CD4-positive, CD25-positive, alpha-beta regulatory T cell (primary cell): ENCODE measurements at regions not wholly inside any gene's neighbourhood (a gene's known extent, or its start where the extent isn't known, plus 50 kb on each side); places are given as distances from the start of the nearest gene placed in this dataset.
"Not testable (repeated sequence)": the region's sequence is repeated elsewhere in the genome, so short reads cannot be mapped to it uniquely, and the experiment has no call there.

Experiments used
- ATAC-seq, 2 donors: fragments of 150-1000 bp; cut with Tn5 transposase; one replicate each; pipeline ENCODE4 v1.10.0; 2021; ENCODE audit warnings: low read depth in 2 of 2, moderate number of reproducible peaks in 2 of 2, moderate library complexity in 1 of 2
- DNase-seq, 3 donors: peaks; one replicate each; pipeline versions ENCODE4 v3.0.0 to v3.0.0-alpha.2; 2012 to 2022; ENCODE audit warnings: mixed read lengths in 1 of 3
- H3K27ac ChIP-seq: one replicate; pipeline ENCODE4 v1.7.0; 2013; ENCODE audit warnings: mild to moderate bottlenecking, low read length; ENCODE audit not compliant: insufficient read depth, poor library complexity, severe bottlenecking
- H3K27me3 ChIP-seq: one replicate; pipeline ENCODE4 v1.7.0; 2013; ENCODE audit warnings: low read length; ENCODE audit not compliant: control insufficient read depth, insufficient read depth
- H3K36me3 ChIP-seq: one replicate; pipeline ENCODE4 v1.7.0; 2013; ENCODE audit warnings: mild to moderate bottlenecking, low read length, moderate library complexity; ENCODE audit not compliant: control insufficient read depth, insufficient read depth
- H3K4me1 ChIP-seq: 2 replicates; pipeline ENCODE4 v1.7.0; 2013; ENCODE audit warnings: mild to moderate bottlenecking, low read length; ENCODE audit not compliant: insufficient read depth, control insufficient read depth, poor library complexity, severe bottlenecking
- H3K4me3 ChIP-seq: one replicate; pipeline ENCODE4 v1.7.0; 2013; ENCODE audit warnings: low read depth, mild to moderate bottlenecking, low read length, moderate library complexity
- H3K9me3 ChIP-seq, 2 experiments: 1 replicate in 1 of 2; 2 replicates in 1 of 2; pipeline ENCODE4 v1.7.0; 2013; ENCODE audit warnings: low read length in 2 of 2, mild to moderate bottlenecking in 1 of 2, moderate library complexity in 1 of 2; ENCODE audit not compliant: control insufficient read depth in 2 of 2
- H3K27ac Mint-ChIP-seq, 3 donors: one replicate each; pipeline ENCODE4 v1.8.0; 2020 to 2022; ENCODE audit warnings: mild to moderate bottlenecking in 3 of 3, mixed read lengths in 3 of 3, moderate library complexity in 2 of 3
- H3K27me3 Mint-ChIP-seq: one replicate; pipeline ENCODE4 v1.8.0; 2022; ENCODE audit warnings: mild to moderate bottlenecking, mixed read lengths
- H3K36me3 Mint-ChIP-seq: one replicate; pipeline ENCODE4 v1.8.0; 2020; ENCODE audit warnings: mixed read lengths
- H3K4me1 Mint-ChIP-seq, 4 donors: one replicate each; pipeline ENCODE4 v1.8.0; 2020 to 2022; ENCODE audit warnings: mixed read lengths in 4 of 4, mild to moderate bottlenecking in 1 of 4
- H3K4me3 Mint-ChIP-seq, 4 donors: one replicate each; pipeline ENCODE4 v1.8.0; 2020 to 2022; ENCODE audit warnings: mild to moderate bottlenecking in 4 of 4, mixed read lengths in 4 of 4, moderate library complexity in 3 of 4
- H3K9me3 Mint-ChIP-seq, 7 donors: one replicate each; pipeline ENCODE4 v1.8.0; 2020 to 2022; ENCODE audit warnings: mixed read lengths in 7 of 7, mild to moderate bottlenecking in 3 of 7, moderate library complexity in 2 of 7

GRCh38 chr7:68627247-68627864 lies 970.9 kb upstream of the AUTS2 start:
- no peaks in the 10 kb centered on the region for H3K27me3 ChIP-seq
- no peaks in the 10 kb centered on the region for H3K4me1 ChIP-seq
- no peak for ATAC-seq
- no peak for DNase-seq
- Mint-ChIP-seq H3K27ac (no peak overlapping the region), H3K4me3 (no peak overlapping the region), H3K27me3 (no peaks in the 10 kb centered on the region), H3K9me3 (peaks cover 4 to 22% (median 12%) of the 10 kb centered on the region in 7 donors), H3K36me3 (no peaks in the 10 kb centered on the region), H3K4me1 (no peaks in the 10 kb centered on the region)
- H3K27ac ChIP-seq, result no peak overlapping the region
- H3K4me3 ChIP-seq, result no peak overlapping the region
- no peaks in the 10 kb centered on the region for H3K36me3 ChIP-seq
- H3K9me3 ChIP-seq, result peaks cover 0 to 7% of the 10 kb centered on the region in 2 experiments

GRCh38 chr7:68630914-68631313 lies 967.4 kb upstream of the AUTS2 start:
- not testable (repeated sequence) for H3K27me3 Mint-ChIP-seq, H3K4me1 Mint-ChIP-seq, H3K4me3 ChIP-seq, H3K27ac Mint-ChIP-seq, H3K27me3 ChIP-seq, ATAC-seq, H3K9me3 ChIP-seq, DNase-seq, H3K4me1 ChIP-seq, H3K36me3 Mint-ChIP-seq, H3K27ac ChIP-seq, H3K4me3 Mint-ChIP-seq, H3K36me3 ChIP-seq
- peaks cover 7 to 24% (median 15%) of the 10 kb centered on the region in 7 donors for H3K9me3 Mint-ChIP-seq

GRCh38 chr7:68640103-68640502 lies 958.2 kb upstream of the AUTS2 start:
- Histone ChIP-seq H3K27ac (no peak overlapping the region), H3K27me3 (no peaks in the 10 kb centered on the region), H3K9me3 (peaks cover 0 to 5% of the 10 kb centered on the region in 2 experiments), H3K4me3 (no peak overlapping the region), H3K4me1 (no peaks in the 10 kb centered on the region), H3K36me3 (no peaks in the 10 kb centered on the region)
- no peak overlapping the region for H3K4me3 Mint-ChIP-seq
- DNase-seq, result no peak
- no peak overlapping the region for H3K27ac Mint-ChIP-seq
- peaks cover 3 to 13% (median 6%) of the 10 kb centered on the region in 7 donors for H3K9me3 Mint-ChIP-seq
- no peaks in the 10 kb centered on the region for H3K36me3 Mint-ChIP-seq
- H3K27me3 Mint-ChIP-seq, result no peaks in the 10 kb centered on the region
- H3K4me1 Mint-ChIP-seq, result no peaks in the 10 kb centered on the region
- ATAC-seq, result no peak

DNA sequence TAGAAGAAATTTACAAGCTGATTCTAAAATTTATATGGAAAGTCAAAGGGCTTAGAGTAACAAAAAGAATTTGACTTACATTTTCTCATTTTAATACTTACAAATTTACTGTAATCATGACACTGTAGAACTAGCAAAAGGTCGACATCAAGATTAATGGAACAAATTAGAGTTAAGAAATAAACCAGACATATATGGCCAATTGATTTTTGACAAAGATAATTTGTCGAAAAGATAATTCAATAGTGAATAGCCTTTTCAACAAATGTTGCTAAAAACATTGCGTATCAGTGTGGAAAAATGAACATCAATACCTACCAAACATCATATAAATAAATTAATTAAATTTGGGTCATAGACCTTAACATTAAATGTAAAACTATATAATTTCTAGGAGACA lies 955.5 kb upstream of the AUTS2 start:
- Histone ChIP-seq H3K27ac (no peak overlapping the region), H3K36me3 (no peaks in the 10 kb centered on the region), H3K4me1 (no peaks in the 10 kb centered on the region), H3K4me3 (no peak overlapping the region), H3K27me3 (no peaks in the 10 kb centered on the region), H3K9me3 (no peaks in the 10 kb centered on the region)
- no peak for DNase-seq
- Mint-ChIP-seq H3K9me3 (peaks cover 0 to 17% (median 9%) of the 10 kb centered on the region in 7 donors), H3K4me3 (no peak overlapping the region), H3K36me3 (no peaks in the 10 kb centered on the region), H3K27me3 (no peaks in the 10 kb centered on the region), H3K4me1 (no peaks in the 10 kb centered on the region), H3K27ac (no peak overlapping the region)
- ATAC-seq, result no peak

GRCh38 chr7:68663392-68663791 lies 934.9 kb upstream of the AUTS2 start:
- Mint-ChIP-seq H3K36me3 (no peaks in the 10 kb centered on the region), H3K27me3 (no peaks in the 10 kb centered on the region), H3K9me3 (peaks cover 0 to 22% (median 9%) of the 10 kb centered on the region in 7 donors), H3K4me3 (no peak overlapping the region), H3K4me1 (no peaks in the 10 kb centered on the region), H3K27ac (no peak overlapping the region)
- H3K27me3 ChIP-seq, result no peaks in the 10 kb centered on the region
- no peaks in the 10 kb centered on the region for H3K36me3 ChIP-seq
- ATAC-seq, result no peak
- H3K9me3 ChIP-seq, result no peaks in the 10 kb centered on the region
- no peak overlapping the region for H3K27ac ChIP-seq
- no peak overlapping the region for H3K4me3 ChIP-seq
- H3K4me1 ChIP-seq, result no peaks in the 10 kb centered on the region
- DNase-seq, result no peak

DNA sequence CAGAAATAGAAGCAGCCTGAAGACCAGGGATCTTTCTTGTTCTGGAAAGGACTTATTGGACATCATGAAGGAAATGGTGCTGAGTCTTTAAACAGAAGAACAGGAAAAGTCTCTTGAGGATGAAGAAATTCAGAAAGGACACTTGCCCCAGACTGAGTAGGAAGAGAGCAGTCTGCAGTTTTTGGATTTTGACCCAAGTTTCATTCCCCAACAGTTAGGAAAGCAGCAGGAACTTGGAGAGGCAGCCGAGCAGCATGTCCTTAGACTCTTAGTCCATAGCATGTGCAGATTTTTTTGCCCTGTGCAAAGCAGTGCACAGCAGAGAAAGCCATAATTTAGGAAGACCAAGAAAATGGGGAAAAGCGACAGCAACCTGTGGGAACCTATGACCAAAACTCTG lies 927.2 kb upstream of the AUTS2 start:
- H3K27ac ChIP-seq, result no peak overlapping the region
- peaks cover 5 to 20% (median 9%) of the 10 kb centered on the region in 7 donors for H3K9me3 Mint-ChIP-seq
- H3K4me1 Mint-ChIP-seq, result no peaks in the 10 kb centered on the region
- peaks cover 0 to 2% of the 10 kb centered on the region in 2 experiments for H3K9me3 ChIP-seq
- no peaks in the 10 kb centered on the region for H3K27me3 Mint-ChIP-seq
- H3K4me3 Mint-ChIP-seq, result no peak overlapping the region
- DNase-seq, result no peak
- ATAC-seq, result no peak
- no peak overlapping the region for H3K27ac Mint-ChIP-seq
- H3K27me3 ChIP-seq, result no peaks in the 10 kb centered on the region
- no peaks in the 10 kb centered on the region for H3K36me3 Mint-ChIP-seq
- H3K4me3 ChIP-seq, result no peak overlapping the region
- no peaks in the 10 kb centered on the region for H3K36me3 ChIP-seq
- no peaks in the 10 kb centered on the region for H3K4me1 ChIP-seq

DNA sequence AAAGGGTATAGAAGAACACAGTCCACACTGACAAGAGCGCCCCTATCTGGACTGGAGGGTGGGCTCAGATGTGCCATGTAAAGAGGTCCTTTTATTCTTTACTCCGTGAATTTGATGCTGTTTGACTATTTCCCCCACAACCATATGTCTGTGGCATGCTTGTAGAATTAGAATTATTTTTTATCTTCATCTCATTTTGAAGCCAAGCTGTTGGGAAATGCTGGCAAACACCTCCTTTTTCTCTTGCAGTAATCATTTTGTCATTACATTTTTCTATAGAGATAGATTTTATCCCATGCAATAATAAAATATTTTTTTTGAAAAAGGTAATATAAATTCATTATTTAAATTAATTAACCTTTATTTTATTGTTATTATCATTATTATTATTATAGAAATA lies 926.6 kb upstream of the AUTS2 start:
- no peaks in the 10 kb centered on the region for H3K4me1 Mint-ChIP-seq

GRCh38 chr7:68674826-68675225 lies 923.4 kb upstream of the AUTS2 start:
- H3K27ac ChIP-seq, result no peak overlapping the region
- H3K4me3 Mint-ChIP-seq, result no peak overlapping the region
- ATAC-seq (no peak), DNase-seq (no peak)
- peaks cover 0 to 2% of the 10 kb centered on the region in 2 experiments for H3K9me3 ChIP-seq
- no peaks in the 10 kb centered on the region for H3K36me3 ChIP-seq
- no peak overlapping the region for H3K4me3 ChIP-seq
- H3K27me3 ChIP-seq, result no peaks in the 10 kb centered on the region
- no peaks in the 10 kb centered on the region for H3K4me1 Mint-ChIP-seq
- H3K4me1 ChIP-seq, result no peaks in the 10 kb centered on the region
- no peak overlapping the region for H3K27ac Mint-ChIP-seq
- H3K27me3 Mint-ChIP-seq, result no peaks in the 10 kb centered on the region
- peaks cover 0 to 38% (median 10%) of the 10 kb centered on the region in 7 donors for H3K9me3 Mint-ChIP-seq
- no peaks in the 10 kb centered on the region for H3K36me3 Mint-ChIP-seq

More for the DNA sequence above, 926.6 kb upstream of the AUTS2 start:
- H3K27me3 ChIP-seq, result no peaks in the 10 kb centered on the region
- Mint-ChIP-seq H3K36me3 (no peaks in the 10 kb centered on the region), H3K9me3 (peaks cover 5 to 24% (median 8%) of the 10 kb centered on the region in 7 donors), H3K27me3 (no peaks in the 10 kb centered on the region), H3K27ac (no peak overlapping the region), H3K4me3 (no peak overlapping the region)
- DNase-seq (no peak), ATAC-seq (no peak)
- H3K27ac ChIP-seq, result no peak overlapping the region
- H3K36me3 ChIP-seq, result no peaks in the 10 kb centered on the region
- no peaks in the 10 kb centered on the region for H3K4me1 ChIP-seq
- H3K4me3 ChIP-seq, result no peak overlapping the region
- H3K9me3 ChIP-seq, result peaks cover 0 to 2% of the 10 kb centered on the region in 2 experiments
